ENCODE measurements at regions not wholly inside any gene's neighbourhood (a gene's known extent, or its start where the extent isn't known, plus 50 kb on each side); places are given as distances from the start of the nearest gene placed in this dataset.

DNA sequence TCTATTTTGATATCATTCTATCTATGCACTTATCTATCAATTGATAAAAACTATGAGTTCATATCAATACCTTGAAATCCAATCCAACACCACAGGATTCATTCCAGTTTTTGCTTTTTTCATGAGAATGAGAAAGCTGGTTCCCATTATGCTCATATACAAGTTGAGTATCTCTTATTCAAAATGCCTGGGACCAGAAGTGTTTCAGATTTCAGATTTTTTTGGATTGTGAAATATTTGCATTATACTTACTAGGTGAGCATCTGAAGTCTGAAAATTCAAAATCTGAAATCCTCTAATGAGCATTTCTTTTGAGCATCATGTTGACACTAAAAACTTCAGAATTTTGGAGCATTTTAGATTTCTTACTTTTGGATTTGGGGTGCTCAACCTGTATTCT, 67.8 kb upstream of the DCBLD2 start:
- TF ChIP-seq, protein P1, sequence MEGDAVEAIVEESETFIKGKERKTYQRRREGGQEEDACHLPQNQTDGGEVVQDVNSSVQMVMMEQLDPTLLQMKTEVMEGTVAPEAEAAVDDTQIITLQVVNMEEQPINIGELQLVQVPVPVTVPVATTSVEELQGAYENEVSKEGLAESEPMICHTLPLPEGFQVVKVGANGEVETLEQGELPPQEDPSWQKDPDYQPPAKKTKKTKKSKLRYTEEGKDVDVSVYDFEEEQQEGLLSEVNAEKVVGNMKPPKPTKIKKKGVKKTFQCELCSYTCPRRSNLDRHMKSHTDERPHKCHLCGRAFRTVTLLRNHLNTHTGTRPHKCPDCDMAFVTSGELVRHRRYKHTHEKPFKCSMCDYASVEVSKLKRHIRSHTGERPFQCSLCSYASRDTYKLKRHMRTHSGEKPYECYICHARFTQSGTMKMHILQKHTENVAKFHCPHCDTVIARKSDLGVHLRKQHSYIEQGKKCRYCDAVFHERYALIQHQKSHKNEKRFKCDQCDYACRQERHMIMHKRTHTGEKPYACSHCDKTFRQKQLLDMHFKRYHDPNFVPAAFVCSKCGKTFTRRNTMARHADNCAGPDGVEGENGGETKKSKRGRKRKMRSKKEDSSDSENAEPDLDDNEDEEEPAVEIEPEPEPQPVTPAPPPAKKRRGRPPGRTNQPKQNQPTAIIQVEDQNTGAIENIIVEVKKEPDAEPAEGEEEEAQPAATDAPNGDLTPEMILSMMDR (IDR thresholded peaks at IDR 0.05) = no peak
- TF ChIP-seq POLR2A (IDR thresholded peaks at IDR 0.05) = no peak

All from esophagus squamous epithelium (tissue), 4 donors.